Suppressor macrophage treated with lipopolysaccharide for 1 hour (primary cell): ENCODE measurements at regions not wholly inside any gene's neighbourhood (a gene's known extent, or its start where the extent isn't known, plus 50 kb on each side); places are given as distances from the start of the nearest gene placed in this dataset.

Experiments
- DNase-seq, 3 donors: peaks; one replicate each; pipeline ENCODE4 v3.0.0-alpha.2; 2020 to 2022

DNA sequence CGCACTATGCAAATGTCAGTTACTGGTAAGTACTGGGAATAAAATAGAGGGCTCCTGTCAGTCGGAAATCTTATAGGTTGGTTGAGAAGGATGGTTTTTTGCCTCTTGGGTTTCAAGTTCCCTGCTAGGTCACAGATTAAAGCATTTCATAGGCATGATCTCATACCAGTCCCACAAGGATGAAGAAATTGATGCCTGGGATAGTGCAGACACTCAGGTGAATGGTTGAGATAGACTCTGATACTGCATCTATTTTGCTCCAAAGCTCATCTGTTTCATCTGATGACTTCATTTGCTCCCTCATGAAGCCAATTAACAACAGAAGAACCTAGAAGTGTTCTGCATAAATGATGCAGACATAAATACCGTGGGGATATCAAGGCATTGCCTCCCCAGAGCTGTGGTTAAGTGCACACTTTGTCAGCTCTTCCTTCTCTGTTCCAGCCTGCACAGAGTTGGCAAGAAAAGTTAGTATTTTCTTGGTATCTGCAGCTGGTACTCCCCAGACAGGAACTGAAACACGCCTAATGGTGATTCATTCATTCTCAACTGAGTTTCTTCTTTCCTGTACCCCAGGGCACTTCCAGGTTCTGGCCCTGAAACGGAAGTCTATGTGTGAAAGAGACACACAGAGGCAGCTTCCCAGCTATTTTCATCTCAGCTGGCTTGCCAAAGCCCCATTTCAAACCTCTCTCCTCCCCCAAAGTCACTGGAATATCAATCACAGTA, 418.3 kb upstream of the SALL1 start:
- DNase-seq = peak; percentile 49 to 68 (median 58)

DNA sequence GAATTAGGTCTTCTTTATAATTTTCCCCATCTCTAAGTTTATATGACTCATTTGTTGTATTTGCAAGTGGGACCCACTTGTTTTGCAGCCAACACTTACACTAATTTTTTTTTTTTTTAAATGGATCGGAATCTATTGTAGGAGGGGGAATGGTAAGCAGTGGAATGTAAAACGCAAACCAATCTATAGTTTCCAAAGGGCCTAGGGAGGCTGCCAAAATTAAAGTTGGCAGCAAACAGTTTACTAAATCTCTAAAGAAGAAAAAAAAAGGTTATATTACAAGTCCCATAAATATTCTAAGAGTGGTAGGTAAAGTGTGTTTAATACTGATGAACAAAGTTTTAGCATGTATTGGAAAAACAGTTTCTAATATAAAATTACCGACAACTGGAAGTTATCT, 416.8 kb upstream of the SALL1 start:
- no peak for DNase-seq

DNA sequence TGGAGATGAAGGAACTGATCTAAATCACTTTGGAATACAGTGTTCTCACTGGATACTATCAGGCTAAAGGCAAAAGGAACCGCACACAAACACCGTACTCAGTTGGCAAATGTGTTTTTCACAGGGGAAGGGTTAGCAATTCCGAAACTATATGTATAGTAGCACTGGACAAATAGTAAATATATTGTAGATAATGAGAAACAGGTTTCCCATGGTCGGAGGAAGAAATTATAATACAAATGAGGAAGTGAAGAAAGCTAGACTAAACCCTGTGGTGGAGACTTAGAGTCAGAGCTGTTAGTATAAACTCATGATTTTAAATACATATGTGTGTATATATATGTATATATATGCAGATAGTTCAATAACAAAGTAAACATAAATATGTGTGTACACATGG, 414.1 kb upstream of the SALL1 start:
- DNase-seq = no peak

DNA sequence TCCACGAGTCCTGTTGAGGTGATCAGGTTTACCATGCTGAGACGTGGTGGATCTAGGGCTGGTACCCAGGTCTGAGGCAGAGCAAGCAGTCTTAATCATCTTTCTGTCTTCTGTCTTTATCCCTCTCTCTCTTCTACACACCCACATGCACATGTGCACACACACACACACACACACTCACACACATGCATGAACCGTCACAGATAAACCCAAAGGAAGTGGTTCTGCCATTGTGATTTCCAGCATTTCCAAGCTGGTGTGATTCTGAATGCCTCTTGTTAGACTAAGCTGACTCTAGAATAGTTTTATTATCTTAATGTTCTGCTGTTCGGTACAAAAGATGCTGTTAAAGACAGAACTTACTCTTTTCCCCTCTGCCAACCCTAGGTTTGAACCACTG, 411.8 kb upstream of the SALL1 start:
- no peak for DNase-seq

DNA sequence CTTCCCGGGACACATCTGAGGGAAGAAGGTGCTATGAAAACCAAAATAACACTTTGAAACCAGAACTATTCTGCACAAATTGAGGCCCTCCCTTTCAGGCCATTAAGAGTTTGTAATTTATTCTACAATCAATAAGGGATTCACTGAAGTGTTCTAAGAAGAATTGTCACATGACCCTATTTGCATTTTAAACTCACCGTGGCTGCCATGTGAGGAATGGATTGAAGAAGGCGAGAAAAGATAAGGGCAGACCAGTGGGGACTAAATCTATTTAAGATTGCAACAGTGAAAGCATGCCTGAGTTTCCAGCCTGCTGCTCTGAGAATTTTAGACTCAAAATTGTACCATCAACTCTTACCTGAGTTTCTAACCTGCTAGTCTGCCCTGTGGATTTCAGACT, 408.8 kb upstream of the SALL1 start:
- no peak for DNase-seq

DNA sequence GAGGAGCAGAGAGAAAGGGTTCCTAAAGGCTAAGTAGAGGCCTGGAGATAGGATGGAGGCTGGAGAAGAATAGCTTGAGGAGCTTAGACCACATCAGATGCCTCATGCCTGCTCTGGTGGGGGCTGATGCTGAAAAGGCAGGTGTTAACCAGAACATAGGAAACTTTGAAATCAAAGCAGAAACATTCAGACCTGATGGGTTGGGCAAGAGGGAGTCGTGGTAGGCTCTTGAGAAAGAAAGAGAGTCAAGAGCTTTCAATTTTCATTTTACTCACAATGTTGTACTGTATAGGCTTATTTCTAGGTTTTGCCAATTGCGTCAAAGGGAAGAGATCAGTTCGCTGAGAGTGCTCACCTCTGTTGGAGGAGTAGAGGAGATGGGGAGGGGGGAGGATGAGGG, 406.6 kb upstream of the SALL1 start:
- DNase-seq = no peak

DNA sequence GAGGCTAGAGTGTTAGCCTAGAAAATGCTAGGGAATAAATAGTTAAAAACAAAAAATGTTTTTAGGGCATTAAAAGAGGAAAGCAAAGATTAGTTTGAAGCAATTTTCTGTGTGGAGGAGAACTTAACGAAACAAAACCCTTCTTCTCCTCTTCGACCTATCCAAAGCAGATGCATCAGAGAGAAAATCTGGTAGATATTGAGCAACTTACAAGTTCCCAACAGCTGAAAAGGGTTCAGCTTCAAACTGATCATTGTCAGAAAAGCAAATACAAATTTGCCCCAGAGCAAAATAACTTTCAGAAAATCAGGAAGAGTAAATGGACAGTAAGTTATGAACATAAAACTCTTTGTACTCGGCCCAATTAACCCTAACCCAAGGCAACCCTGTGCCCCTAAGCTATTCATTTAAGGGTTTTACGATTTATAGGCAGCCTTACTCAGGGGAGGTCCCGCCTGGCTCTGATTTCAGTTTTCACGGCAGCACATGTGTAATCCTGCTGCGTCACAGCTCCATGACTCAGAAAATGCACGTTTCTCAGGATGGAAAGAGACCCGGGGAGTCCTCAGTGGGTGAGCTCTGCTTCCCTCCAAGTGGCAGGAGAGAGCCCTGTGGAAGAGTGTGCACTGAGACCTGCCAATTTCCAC, 405.7 kb upstream of the SALL1 start:
- no peak for DNase-seq

DNA sequence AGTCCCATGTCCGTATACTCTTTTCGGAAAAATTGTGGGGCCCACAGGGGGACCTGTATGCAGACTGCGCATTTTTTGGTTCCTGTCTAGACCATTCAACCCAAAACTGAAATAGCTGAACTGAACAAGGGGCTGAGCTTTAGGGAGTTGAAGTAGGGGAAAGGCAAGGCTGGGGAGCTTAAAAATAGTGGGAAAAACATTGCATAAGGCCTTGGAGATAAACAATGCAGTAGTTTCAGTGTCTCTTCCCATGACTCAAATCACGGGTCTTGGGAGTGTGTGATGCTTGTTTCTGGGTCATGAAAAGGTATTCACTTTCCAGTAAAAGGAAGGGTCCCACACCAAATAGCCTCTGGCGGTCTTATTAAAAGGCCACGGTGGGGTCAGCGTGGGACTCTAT, 402.8 kb upstream of the SALL1 start:
- no peak for DNase-seq

DNA sequence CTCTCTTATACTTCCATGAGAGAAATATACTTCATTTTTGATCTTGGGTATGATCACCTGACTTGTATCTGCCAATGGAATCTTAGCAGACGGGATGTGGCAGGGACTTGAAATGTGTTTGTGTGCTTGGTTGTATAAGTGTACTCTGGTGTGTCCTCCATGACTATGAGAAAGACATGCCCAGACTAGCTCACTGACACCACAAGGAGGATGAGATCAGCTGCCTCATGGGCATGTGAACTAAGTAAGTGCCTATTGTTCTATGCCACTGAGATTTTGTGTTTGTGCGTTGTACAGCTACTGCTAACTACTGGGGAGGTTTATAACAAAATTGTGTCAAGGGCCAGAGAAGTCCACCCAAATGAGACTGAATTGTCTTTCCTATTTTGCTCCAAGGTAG, 402.2 kb upstream of the SALL1 start:
- DNase-seq = no peak

DNA sequence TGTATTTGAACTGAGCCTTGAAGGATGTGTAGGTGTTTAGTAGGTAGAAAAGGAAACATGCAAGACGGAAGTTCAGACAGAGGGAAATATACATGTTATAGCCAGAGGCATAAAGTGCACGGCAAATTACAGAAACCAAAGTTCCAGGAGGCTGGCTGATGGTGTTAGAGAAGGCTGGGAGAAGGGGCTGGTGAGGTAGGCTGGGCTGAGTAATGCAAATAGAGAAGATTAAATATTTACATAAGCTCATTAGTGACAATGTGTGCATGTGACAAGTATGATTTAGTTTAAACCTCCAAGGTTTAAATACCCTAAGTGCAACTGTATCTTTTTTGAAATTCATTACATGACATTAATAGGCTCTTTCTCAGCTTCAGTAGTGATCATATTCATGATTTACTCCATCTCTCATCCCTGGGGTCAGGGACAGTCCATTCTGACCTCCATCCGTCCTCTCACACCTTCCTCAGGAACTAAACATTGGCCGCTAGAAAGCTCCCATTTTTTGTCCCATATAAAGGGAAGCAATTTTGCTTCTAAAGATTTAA, 399.8 kb upstream of the SALL1 start:
- no peak for DNase-seq

DNA sequence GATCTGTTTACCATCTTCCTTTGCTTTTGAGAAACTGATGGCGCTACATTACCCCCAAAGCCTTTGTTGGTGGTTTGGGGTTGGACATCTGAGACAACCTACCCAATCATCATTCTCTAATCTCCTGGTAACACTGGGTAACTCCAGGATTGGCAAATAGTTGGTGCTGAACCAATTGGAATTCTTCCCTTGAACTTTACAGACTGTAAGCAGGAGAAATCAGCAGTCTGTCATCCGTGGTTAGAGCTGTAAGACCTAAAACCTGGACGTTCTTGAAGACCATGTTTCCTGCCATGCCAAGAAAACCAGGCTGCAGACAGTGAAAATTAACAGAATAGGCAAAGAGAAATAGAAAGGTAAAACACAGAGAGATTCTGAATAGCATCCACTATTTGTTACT, 398.8 kb upstream of the SALL1 start:
- DNase-seq = no peak

DNA sequence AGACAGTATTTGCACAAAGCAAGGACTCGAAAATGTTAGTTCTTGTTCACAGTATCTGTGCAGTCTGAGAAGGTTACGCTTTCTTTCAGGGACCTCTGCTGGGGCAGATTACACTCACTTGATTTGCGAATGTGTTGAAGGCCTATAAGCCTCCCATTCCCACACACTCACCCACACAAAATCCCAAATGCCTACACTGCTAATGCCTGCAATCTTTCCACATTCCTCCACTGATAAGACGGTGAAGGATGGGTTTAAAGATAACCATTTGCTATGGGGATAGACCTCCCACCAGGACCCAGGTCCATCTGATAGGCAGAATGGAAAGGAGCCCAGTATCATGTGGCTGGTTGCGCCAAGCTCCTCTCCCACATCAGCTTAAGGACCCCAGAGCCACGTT, 394.9 kb upstream of the SALL1 start:
- no peak for DNase-seq

DNA sequence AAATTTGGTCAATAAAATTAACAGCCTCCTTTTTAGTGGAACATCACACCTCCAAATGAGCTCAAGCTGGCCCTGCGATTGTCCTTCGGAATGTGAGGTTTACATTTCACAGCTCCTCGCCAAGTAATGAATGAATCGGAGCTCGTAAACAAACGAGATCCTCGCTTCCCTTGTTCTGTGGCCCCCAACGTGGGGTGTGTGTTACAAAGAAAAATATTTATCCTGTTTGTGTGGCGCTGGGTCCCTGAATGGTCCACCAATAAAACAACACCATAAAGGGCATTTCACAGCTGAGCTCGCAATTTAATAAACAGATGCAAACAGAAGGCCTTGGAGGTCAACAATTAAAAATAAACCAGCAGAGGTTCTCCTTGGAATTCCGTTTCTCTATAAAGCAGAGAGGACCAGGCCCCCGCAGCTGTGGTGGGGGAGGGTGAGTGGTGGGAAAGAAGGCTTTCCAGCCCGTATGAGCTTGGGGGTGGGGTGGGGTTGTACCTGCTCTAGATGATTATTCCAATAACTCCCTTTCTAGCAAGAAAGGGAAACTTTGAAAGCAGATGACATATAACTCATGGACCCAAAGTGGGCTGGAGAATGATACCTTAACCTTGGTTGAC, 393.9 kb upstream of the SALL1 start:
- no peak for DNase-seq

DNA sequence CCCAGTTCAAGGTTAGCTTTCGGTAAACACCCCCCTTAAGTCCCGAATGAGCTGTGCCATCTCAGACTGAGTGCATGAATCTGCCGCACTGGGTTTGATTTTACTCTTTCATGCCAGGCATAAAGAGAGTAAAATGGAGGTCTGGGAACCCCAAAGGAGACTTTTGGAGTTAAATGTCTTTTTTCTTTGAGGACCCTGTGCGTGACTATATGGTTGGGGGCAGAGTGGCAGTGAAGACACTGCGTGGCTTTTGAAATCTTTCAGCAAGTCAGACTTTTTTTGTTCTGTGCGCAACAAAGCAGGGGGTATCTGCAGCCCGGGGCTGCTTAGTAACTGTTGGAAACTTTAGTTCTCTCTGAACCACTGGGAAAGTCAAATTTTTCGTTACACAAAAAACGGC, 392.9 kb upstream of the SALL1 start:
- DNase-seq = no peak

DNA sequence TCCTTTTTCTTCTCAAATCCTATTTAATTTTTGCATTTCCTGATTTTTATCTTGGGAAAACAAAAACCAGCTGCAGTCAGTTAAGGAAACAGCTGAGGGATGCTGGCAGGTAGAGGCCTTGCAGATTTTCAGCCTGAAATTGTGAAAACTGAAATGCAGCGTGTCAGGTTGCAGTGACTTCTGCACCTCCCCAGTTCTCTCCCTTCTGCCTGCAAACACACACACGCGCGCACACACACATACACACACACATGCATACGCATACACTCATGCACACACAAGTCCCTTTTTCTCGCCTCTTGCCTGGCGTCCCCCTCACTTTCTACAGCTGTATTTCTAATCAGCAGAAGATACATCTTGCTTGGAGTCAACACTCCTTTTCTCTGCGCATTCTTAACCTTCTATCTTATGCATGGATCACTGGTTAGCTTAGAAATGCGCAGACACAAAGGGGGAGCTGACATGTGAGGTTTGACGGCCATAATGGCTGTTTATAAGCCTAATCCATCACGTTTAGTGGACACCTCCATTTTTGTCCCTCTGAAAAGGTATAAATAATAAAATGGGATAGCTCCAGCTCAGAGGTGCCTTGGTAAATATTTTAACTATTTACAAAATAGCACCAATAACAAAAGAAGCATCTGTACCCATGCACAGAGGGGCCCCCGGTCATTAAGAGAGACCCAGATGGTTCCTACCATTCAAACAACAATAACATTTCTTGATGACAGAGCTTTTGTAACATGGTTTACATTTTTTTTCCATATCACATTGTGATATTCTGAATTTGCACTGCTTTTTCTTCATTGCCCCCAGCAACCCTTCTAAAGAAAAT, 392.1 kb upstream of the SALL1 start:
- DNase-seq = no peak

DNA sequence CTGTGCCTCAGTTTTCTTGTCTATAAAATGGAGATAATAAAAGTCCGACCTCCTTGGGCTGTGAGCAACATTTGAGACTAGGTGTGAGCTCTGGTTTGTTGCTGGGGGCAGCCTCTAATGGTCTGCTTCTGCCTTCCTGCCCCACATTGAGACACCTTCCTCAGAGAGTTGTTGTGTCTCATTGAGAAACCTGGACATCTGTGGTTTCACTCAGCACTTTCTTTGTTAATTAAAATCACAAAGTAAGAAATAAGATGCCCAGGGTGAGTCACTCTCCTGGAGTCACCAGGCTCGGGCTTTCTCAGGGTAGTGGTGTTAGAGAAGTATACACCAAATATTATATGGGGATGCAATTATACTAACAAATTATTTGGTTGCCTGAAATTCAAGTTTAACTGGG, 389.2 kb upstream of the SALL1 start:
- no peak for DNase-seq

DNA sequence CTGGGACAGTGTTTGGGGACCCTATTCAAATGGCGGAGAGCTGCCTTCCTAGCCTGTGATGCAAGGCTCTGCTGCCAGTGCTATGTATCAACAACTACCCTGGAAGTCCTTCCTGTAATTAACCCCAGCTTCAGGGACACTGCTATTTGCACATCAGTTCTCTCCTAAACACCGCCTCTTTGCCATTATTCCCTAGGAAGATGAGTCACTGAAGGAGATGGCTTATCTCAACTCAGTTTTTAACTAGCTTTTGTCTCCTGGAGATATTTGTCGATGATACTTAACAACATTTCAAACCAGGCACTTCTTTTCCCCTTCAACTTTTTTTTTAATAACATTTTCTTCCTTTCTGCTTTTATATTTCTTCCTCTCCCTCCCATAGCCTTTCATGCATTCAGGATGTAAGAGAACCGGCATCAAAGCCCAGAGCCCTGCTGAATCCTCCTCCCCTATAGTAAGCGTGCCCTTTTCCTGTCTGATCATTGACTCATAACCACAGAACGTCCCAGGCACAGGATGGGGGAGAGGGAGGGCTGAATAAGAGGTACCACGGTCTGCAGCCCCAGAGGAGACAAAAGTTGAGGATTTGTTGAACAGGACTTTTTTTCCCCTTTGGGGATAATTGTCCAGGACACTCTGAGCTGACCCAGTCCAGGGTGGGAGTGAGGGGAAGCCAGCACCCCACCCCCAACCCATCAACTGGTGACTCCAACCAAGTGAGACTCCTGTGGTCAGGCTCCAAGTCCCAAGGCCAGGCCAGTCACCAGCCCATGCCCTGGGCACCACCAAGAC, 387.8 kb upstream of the SALL1 start:
- DNase-seq = no peak

DNA sequence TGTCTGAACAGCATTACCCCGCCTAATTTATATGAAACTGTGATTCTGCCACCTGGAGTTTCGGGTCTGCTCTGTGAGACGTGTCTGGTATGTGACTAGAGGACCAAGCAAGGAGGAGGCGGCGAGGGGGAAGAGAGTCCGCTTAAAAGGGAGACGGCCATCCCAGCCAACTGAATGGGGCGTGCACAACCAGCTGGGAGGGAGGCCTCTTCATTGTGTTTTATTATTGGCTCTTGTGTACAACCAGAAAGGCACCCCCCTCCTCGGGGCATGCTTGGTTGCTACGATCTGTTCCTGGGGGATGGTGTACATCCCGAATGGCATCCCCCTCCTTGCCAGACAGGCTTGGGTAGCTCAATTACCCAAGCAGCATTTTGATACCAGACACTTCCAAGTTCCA, 384.5 kb upstream of the SALL1 start:
- DNase-seq = no peak

DNA sequence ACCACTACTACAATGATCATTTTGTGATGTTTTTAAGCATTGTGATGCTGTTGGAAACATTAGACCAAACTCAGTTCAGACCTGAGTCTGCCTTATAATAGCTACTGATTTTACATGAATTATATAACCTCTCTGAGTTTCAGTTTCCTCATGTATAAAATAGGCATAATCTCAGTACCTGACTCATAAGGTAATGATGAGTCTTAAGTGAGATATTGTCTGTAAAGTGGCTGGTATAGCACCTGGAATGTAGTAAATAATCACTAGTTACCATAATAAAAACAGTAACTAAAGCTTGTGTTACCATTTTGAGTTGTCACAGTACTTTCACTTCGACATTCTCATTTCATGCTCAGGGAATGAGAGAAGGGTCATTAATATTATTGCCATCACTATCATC, 381.5 kb upstream of the SALL1 start:
- DNase-seq = no peak

DNA sequence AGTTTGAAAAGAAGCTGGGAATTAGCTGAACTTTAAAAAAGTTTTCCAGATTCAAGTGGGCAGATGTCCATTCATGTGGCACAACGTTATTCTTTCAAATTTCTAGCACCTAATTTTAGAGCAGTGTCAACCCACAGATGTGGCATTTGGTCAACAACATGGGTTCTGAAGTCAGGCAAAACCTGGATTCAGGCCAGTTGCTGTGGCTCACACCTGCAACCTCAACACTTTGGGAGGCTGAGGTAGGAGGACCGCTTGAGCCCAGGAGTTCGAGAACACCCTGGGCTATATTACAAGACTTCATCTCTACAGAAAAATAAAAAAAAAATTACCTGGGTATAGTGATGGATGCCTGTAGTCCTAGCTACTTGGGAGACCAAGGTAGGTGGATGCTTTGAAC, 380.2 kb upstream of the SALL1 start:
- DNase-seq = no peak

DNA sequence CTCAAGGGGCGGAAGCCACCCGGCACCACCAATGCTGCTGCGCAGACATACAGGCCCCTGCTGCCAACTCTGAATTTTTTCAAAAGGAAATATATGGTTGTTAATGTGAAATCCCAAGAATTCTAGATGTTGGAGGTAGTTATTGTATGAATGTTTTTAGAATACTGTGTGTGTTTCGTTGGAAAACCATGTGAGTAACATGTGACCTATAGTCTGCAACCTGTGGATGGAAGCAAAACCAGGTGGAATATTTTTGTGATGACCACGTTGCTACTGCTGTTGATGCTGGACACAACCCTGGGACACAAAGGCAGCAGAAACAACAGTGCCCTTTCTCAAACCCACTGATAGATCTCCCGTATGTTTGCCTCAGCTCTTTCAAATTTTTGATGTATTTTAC, 376.3 kb upstream of the SALL1 start:
- DNase-seq = no peak

DNA sequence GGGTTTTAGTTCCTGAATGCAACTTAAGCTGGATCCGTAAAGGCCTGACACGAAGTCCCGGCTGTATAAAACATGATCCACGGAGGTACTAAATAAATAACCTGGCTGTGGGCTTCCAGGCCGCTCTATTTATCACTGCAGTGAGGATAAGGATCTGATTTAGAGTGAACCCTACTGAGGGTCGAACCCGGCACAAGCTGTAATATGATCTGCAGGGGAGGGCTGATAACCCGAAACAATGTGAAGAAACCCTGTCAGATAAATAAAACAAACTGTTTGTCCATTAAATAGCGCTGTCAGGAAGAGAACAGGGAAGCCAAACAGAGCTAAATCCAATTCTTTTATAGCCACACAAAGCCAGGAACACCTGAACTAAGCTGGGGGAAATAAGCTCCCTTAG, 375.6 kb upstream of the SALL1 start:
- DNase-seq = no peak
